ENCODE measurements at regions not wholly inside any gene's neighbourhood (a gene's known extent, or its start where the extent isn't known, plus 50 kb on each side); places are given as distances from the start of the nearest gene placed in this dataset.

DNA sequence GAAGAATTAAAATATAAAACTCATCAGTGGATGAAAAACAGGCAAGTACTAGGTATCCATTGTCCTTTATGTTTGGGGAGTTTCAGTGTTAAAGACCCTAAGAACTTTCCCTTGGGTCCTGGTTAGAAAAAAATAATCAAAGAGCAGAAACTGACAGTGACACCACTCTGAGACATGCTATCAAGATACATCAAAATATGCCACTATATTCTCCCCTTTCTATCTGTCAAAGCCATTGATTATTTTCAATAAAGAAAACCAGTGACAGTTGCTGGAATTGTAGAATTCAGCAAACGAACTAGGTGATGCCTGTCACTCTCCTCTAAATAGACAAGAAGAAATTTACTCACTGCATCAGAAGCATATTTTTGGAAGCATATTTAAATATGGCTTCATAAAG is 496.7 kb upstream of the CFAP20DC start (continued):
- TF ChIP-seq, protein P1, sequence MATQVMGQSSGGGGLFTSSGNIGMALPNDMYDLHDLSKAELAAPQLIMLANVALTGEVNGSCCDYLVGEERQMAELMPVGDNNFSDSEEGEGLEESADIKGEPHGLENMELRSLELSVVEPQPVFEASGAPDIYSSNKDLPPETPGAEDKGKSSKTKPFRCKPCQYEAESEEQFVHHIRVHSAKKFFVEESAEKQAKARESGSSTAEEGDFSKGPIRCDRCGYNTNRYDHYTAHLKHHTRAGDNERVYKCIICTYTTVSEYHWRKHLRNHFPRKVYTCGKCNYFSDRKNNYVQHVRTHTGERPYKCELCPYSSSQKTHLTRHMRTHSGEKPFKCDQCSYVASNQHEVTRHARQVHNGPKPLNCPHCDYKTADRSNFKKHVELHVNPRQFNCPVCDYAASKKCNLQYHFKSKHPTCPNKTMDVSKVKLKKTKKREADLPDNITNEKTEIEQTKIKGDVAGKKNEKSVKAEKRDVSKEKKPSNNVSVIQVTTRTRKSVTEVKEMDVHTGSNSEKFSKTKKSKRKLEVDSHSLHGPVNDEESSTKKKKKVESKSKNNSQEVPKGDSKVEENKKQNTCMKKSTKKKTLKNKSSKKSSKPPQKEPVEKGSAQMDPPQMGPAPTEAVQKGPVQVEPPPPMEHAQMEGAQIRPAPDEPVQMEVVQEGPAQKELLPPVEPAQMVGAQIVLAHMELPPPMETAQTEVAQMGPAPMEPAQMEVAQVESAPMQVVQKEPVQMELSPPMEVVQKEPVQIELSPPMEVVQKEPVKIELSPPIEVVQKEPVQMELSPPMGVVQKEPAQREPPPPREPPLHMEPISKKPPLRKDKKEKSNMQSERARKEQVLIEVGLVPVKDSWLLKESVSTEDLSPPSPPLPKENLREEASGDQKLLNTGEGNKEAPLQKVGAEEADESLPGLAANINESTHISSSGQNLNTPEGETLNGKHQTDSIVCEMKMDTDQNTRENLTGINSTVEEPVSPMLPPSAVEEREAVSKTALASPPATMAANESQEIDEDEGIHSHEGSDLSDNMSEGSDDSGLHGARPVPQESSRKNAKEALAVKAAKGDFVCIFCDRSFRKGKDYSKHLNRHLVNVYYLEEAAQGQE (IDR thresholded peaks at IDR 0.05; ENCODE audit: unreplicated experiment), result no peak
- TF ChIP-seq EZH2phosphoT487 (IDR thresholded peaks at IDR 0.05; ENCODE audit: unreplicated experiment) (no peak), STAT1 (IDR thresholded peaks at IDR 0.05; ENCODE audit: unreplicated experiment) (no peak)

DNA sequence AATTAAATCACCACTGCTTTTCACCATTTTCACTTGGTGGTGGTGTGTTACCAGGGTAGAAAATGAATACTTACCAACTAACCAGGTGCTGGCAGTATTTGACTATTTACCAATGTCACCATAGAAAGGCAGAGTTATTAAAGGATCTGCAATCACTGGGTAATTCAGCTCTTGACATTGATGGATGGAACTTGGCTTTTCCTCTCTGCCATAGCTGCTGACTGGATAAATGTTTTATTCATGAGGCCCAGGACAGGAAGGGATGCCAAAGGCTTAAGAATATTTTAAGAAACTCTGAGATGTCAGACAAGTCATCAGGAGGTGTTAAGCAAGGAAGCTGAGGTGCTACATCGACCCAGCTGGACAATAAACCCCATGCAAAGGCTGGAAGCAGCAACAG is 495.5 kb upstream of the CFAP20DC start:
- Histone ChIP-seq H4K20me1 (replicated peaks; ENCODE audit: insufficient read depth) (no peaks in the 10 kb centered on the region), H3K4me2 (no peak overlapping the region), H3K9me2 (ENCODE audit: insufficient read depth) (peaks cover 5% of the 10 kb centered on the region; the same call in 1 of the 2 replicates), H3K36me3 (ENCODE audit: insufficient read depth) (no peaks in the 10 kb centered on the region), H3K79me2 (replicated peaks; ENCODE audit: insufficient read depth) (no peaks in the 10 kb centered on the region), H2AFZ (no peak overlapping the region), H3K27ac (ENCODE audit: low read depth) (no peak overlapping the region), H3K4me3 (no peak overlapping the region), H3K27me3 (ENCODE audit: insufficient read depth) (no peaks in the 10 kb centered on the region), H3K4me1 (ENCODE audit: insufficient read depth) (peaks cover 8% of the 10 kb centered on the region; the same call in 1 of the 2 replicates), H3F3A (replicated peaks; ENCODE audit: low read depth) (no peaks in the 10 kb centered on the region)
- H3K4me1 Mint-ChIP-seq, result peaks cover 9% of the 10 kb centered on the region
- no peak overlapping the region for H3K27ac Mint-ChIP-seq
- no peak for TF ChIP-seq JUNB (IDR thresholded peaks at IDR 0.05; ENCODE audit: unreplicated experiment)
- H3K27me3 Mint-ChIP-seq (ENCODE audit: insufficient read depth, low read depth, poor library complexity), result no peaks in the 10 kb centered on the region
- no peaks in the 10 kb centered on the region for H3K36me3 Mint-ChIP-seq (ENCODE audit: low read depth)
- no peaks in the 10 kb centered on the region for H3K9me3 Mint-ChIP-seq
- H3K4me3 Mint-ChIP-seq, result no peak overlapping the region
- ATAC-seq (no peak), DNase-seq (ENCODE audit: low spot score) (no peak)

DNA sequence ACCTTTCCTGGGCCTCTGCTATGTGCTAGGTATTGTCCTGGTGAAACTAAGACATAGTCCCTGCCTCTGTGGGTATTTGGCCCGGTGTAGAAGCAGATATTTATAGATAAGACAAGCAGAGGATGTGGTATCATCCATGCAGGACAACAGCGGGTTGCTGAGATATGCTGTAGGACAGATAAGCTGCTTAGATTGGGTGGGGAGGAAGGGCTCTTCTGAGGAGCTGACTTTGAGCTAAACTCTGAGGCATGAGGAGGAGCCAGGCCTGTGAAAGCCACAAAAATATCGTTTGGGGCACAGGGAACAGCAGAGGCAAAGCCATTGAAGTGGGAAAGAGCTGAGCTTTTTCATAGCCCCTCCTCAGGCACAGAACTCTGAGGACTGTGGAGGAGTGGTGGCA is 492.5 kb upstream of the CFAP20DC start:
- no peak overlapping the region for H3K4me3 Mint-ChIP-seq
- no peak overlapping the region for H2AFZ ChIP-seq
- no peak overlapping the region for H3K4me3 ChIP-seq
- no peaks in the 10 kb centered on the region for H3K27me3 Mint-ChIP-seq (ENCODE audit: insufficient read depth, low read depth, poor library complexity)
- H3K9me2 ChIP-seq (ENCODE audit: insufficient read depth), result peaks cover 5% of the 10 kb centered on the region; the same call in 1 of the 2 replicates
- H3K9me3 Mint-ChIP-seq, result no peaks in the 10 kb centered on the region
- H3K36me3 Mint-ChIP-seq (ENCODE audit: low read depth), result no peaks in the 10 kb centered on the region
- H3K36me3 ChIP-seq (ENCODE audit: insufficient read depth), result no peaks in the 10 kb centered on the region
- H3K79me2 ChIP-seq (replicated peaks; ENCODE audit: insufficient read depth), result no peaks in the 10 kb centered on the region
- no peak overlapping the region for H3K27ac ChIP-seq (ENCODE audit: low read depth)
- peaks cover 11% of the 10 kb centered on the region for H3K4me1 Mint-ChIP-seq
- H3K4me2 ChIP-seq, result no peak overlapping the region
- no peaks in the 10 kb centered on the region for H3F3A ChIP-seq (replicated peaks; ENCODE audit: low read depth)
- H4K20me1 ChIP-seq (replicated peaks; ENCODE audit: insufficient read depth), result no peaks in the 10 kb centered on the region
- H3K4me1 ChIP-seq (ENCODE audit: insufficient read depth), result peaks cover 10% of the 10 kb centered on the region; the same call in 1 of the 2 replicates
- no peaks in the 10 kb centered on the region for H3K27me3 ChIP-seq (ENCODE audit: insufficient read depth)
- DNase-seq (ENCODE audit: low spot score) (no peak), ATAC-seq (no peak)
- H3K27ac Mint-ChIP-seq, result no peak overlapping the region
- TF ChIP-seq, protein P2, sequence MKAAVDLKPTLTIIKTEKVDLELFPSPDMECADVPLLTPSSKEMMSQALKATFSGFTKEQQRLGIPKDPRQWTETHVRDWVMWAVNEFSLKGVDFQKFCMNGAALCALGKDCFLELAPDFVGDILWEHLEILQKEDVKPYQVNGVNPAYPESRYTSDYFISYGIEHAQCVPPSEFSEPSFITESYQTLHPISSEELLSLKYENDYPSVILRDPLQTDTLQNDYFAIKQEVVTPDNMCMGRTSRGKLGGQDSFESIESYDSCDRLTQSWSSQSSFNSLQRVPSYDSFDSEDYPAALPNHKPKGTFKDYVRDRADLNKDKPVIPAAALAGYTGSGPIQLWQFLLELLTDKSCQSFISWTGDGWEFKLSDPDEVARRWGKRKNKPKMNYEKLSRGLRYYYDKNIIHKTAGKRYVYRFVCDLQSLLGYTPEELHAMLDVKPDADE (IDR thresholded peaks at IDR 0.05), result no peak
- TF ChIP-seq POLR2AphosphoS5 (IDR thresholded peaks at IDR 0.05; ENCODE audit: low read depth) (no peak), ZNF331 (CRISPR knock-in tag; IDR thresholded peaks at IDR 0.05; ENCODE audit: low read depth) (no peak), EZH2 (IDR thresholded peaks at IDR 0.05; ENCODE audit: low read depth, unreplicated experiment) (no peak), STAT1 (IDR thresholded peaks at IDR 0.05; ENCODE audit: unreplicated experiment) (no peak), ZNF114 (CRISPR knock-in tag; IDR thresholded peaks at IDR 0.05) (no peak)
- TF ChIP-seq, protein P1 (IDR thresholded peaks at IDR 0.05; ENCODE audit: unreplicated experiment), result no peak
